Small intestine (tissue), 7 donors: ENCODE measurements at regions not wholly inside any gene's neighbourhood (a gene's known extent, or its start where the extent isn't known, plus 50 kb on each side); places are given as distances from the start of the nearest gene placed in this dataset.

Experiments
- DNase-seq, 2 donors: peaks; one replicate each; pipeline versions ENCODE4 v3.0.0 to v3.0.0-alpha.2; 2013
- FAIRE-seq: peaks from 2 replicates; lab custom pipeline; 2012; peaks lifted over from hg19 to GRCh38; lab: Jason Lieb, UNC
- H3K27ac ChIP-seq, 3 donors: one replicate each; pipeline ENCODE4 v1.5.1; 2013; ENCODE audit warnings: low read length in 2 of 3, mild to moderate bottlenecking in 2 of 3, control low read depth in 1 of 3, inconsistent platforms in 1 of 3, low read depth in 1 of 3, moderate library complexity in 1 of 3
- H3K27me3 ChIP-seq, 3 donors: one replicate each; pipeline ENCODE4 v1.6.1; 2013; ENCODE audit warnings: low read length in 3 of 3, inconsistent platforms in 1 of 3; ENCODE audit not compliant: control insufficient read depth in 3 of 3, insufficient read depth in 3 of 3
- H3K36me3 ChIP-seq, 3 donors: one replicate each; pipeline ENCODE4 v1.6.1; 2013; ENCODE audit warnings: low read length in 3 of 3, inconsistent platforms in 1 of 3, low read depth in 1 of 3, mild to moderate bottlenecking in 1 of 3, moderate library complexity in 1 of 3; ENCODE audit not compliant: control insufficient read depth in 3 of 3, insufficient read depth in 2 of 3
- H3K4me1 ChIP-seq, 3 donors: one replicate each; pipeline ENCODE4 v1.6.1; 2013; ENCODE audit warnings: low read length in 2 of 3, inconsistent platforms in 1 of 3, low read depth in 1 of 3, mild to moderate bottlenecking in 1 of 3, moderate library complexity in 1 of 3; ENCODE audit not compliant: control insufficient read depth in 3 of 3, insufficient read depth in 2 of 3
- H3K4me3 ChIP-seq, 3 donors: one replicate each; pipeline ENCODE4 v1.5.1; 2013; ENCODE audit warnings: low read length in 3 of 3, control low read depth in 1 of 3, inconsistent platforms in 1 of 3, low read depth in 1 of 3, mild to moderate bottlenecking in 1 of 3, moderate library complexity in 1 of 3
- H3K9me3 ChIP-seq, 2 donors: one replicate each; pipeline ENCODE4 v1.6.1; 2013; ENCODE audit warnings: low read depth in 1 of 2, low read length in 1 of 2; ENCODE audit not compliant: control insufficient read depth in 2 of 2, insufficient read depth in 1 of 2
- WGBS, 3 donors: extraction: QIAGEN DNeasy Blood & Tissue Kit; methylation state at CpG; one replicate each; pipeline ENCODE4 v1.1.7; 2013; 5-methylcytosine and 5-hydroxymethylcytosine counted together
- donor health status: healthy with polysubstance abuse.
- donor health status: control.
- donor health status: control.
- donor health status: Bipolar disorder and iron deficiency.
- donor health status: healthy.

- 78 to 81% (median 79%) methylated on average over 4 of the region's 4 CpGs for WGBS, 3 donors
- no peak for DNase-seq
- H3K9me3 ChIP-seq: no peaks in the 10 kb centered on the region
- no peak overlapping the region for H3K27ac ChIP-seq
- no peak overlapping the region for H3K4me3 ChIP-seq
- no peaks in the 10 kb centered on the region for H3K4me1 ChIP-seq
- FAIRE-seq: no peak
- H3K27me3 ChIP-seq: no peaks in the 10 kb centered on the region
- no peaks in the 10 kb centered on the region for H3K36me3 ChIP-seq
Observed at GRCh38 chr6:105964979-105965760, 121.0 kb upstream of the PRDM1 start.

GRCh38 chr6:105954148-105954547, 132.0 kb upstream of the PRDM1 start:
- WGBS, 3 donors: 10 to 60% (median 42%) methylated on average over 4 of the region's 4 CpGs
- peaks cover 0 to 14% (median 3%) of the 10 kb centered on the region in 3 donors for H3K4me1 ChIP-seq
- FAIRE-seq (no peak), DNase-seq (peak; percentile 72 to 82)
- H3K4me3 ChIP-seq: no peak overlapping the region
- no peaks in the 10 kb centered on the region for H3K27me3 ChIP-seq
- peak overlapping the region in 1 of 3 donors; percentile 59 for H3K27ac ChIP-seq
- H3K9me3 ChIP-seq: no peaks in the 10 kb centered on the region
- no peaks in the 10 kb centered on the region for H3K36me3 ChIP-seq

- no peak for FAIRE-seq
- peak; percentile 12 to 73 for DNase-seq
Observed at GRCh38 chr6:105952772-105953690, 133.1 kb upstream of the PRDM1 start.

GRCh38 chr6:105952326-105952725, 133.8 kb upstream of the PRDM1 start:
- 73 to 82% (median 79%) methylated on average over 3 of the region's 3 CpGs for WGBS, 3 donors
- peak in 1 of 2 donors; percentile 14 for DNase-seq
- no peaks in the 10 kb centered on the region for H3K27me3 ChIP-seq

More at GRCh38 chr6:105952772-105953690, 133.1 kb upstream of the PRDM1 start:
- no peaks in the 10 kb centered on the region for H3K36me3 ChIP-seq
- H3K4me1 ChIP-seq: peaks cover 0 to 14% (median 3%) of the 10 kb centered on the region in 3 donors
- H3K27ac ChIP-seq: no peak overlapping the region
- WGBS, 3 donors: 32 to 49% (median 40%) methylated on average over 7 of the region's 7 CpGs
- no peaks in the 10 kb centered on the region for H3K9me3 ChIP-seq
- no peak overlapping the region for H3K4me3 ChIP-seq
- no peaks in the 10 kb centered on the region for H3K27me3 ChIP-seq

GRCh38 chr6:105951322-105951721, 134.8 kb upstream of the PRDM1 start:
- 81 to 95% (median 93%) methylated on average over 4 of the region's 4 CpGs for WGBS, 3 donors
- Histone ChIP-seq H3K27ac (no peak overlapping the region), H3K4me1 (peaks cover 0 to 14% (median 3%) of the 10 kb centered on the region in 3 donors), H3K27me3 (peaks cover 0 to 2% (median 0%) of the 10 kb centered on the region in 3 donors), H3K9me3 (no peaks in the 10 kb centered on the region), H3K36me3 (no peaks in the 10 kb centered on the region), H3K4me3 (no peak overlapping the region)
- no peak for DNase-seq
- no peak for FAIRE-seq

More at GRCh38 chr6:105952326-105952725, 133.8 kb upstream of the PRDM1 start:
- FAIRE-seq: no peak
- H3K4me1 ChIP-seq: peaks cover 0 to 14% (median 3%) of the 10 kb centered on the region in 3 donors
- H3K9me3 ChIP-seq: no peaks in the 10 kb centered on the region
- H3K4me3 ChIP-seq: no peak overlapping the region
- no peaks in the 10 kb centered on the region for H3K36me3 ChIP-seq
- H3K27ac ChIP-seq: no peak overlapping the region

- Histone ChIP-seq H3K36me3 (no peaks in the 10 kb centered on the region), H3K4me1 (peaks cover 0 to 10% (median 3%) of the 10 kb centered on the region in 3 donors), H3K9me3 (no peaks in the 10 kb centered on the region), H3K27ac (no peak overlapping the region), H3K27me3 (peaks cover 0 to 2% (median 0%) of the 10 kb centered on the region in 3 donors), H3K4me3 (no peak overlapping the region)
- no peak for DNase-seq
- whole genome bisulfite sequencing, 3 donors: 79 to 88% (median 87%) methylated on average over 2 of the region's 2 CpGs
- FAIRE-seq: no peak
Observed at GRCh38 chr6:105949869-105950268, 136.3 kb upstream of the PRDM1 start.

GRCh38 chr6:105943514-105943913, 142.6 kb upstream of the PRDM1 start:
- no peak for DNase-seq
- Histone ChIP-seq H3K4me3 (no peak overlapping the region), H3K36me3 (no peaks in the 10 kb centered on the region), H3K4me1 (no peaks in the 10 kb centered on the region), H3K9me3 (no peaks in the 10 kb centered on the region), H3K27me3 (peaks cover 0 to 2% (median 0%) of the 10 kb centered on the region in 3 donors), H3K27ac (no peak overlapping the region)
- FAIRE-seq: no peak
- WGBS, 3 donors: 83 to 91% (median 85%) methylated on average over 2 of the region's 2 CpGs
